ENCODE measurements at regions not wholly inside any gene's neighbourhood (a gene's known extent, or its start where the extent isn't known, plus 50 kb on each side); places are given as distances from the start of the nearest gene placed in this dataset.

GRCh38 chrX:69309074-69309792 lies 144.0 kb upstream of the PJA1 start (continued):
- TF ChIP-seq GZF1 (CRISPR knock-in tag; IDR thresholded peaks at IDR 0.05) (no peak), ZC3H4 (CRISPR knock-in tag; IDR thresholded peaks at IDR 0.05; ENCODE audit: borderline replicate concordance) (no peak), ZNF180 (CRISPR knock-in tag; IDR thresholded peaks at IDR 0.05; ENCODE audit: borderline replicate concordance, low read depth) (no peak), CENPBD1 (CRISPR knock-in tag; IDR thresholded peaks at IDR 0.05; ENCODE audit: borderline replicate concordance, low read depth) (no peak), ZNF274 (CRISPR knock-in tag; IDR thresholded peaks at IDR 0.05) (no peak), FOXA1 (IDR thresholded peaks at IDR 0.05) (no peak), FOXA1 (CRISPR knock-in tag; IDR thresholded peaks at IDR 0.05) (peak; percentile 39; the same call in 1 of the 2 replicates), NFIC (IDR thresholded peaks at IDR 0.05; ENCODE audit: low read length) (no peak)

GRCh38 chrX:69307756-69308155 lies 142.5 kb upstream of the PJA1 start:
- ChIA-PET CTCF (ENCODE audit: low intra/inter-chr PET ratio, low total read pairs) (no interaction called here), POLR2A (no interaction called here)
- H3K9me3 ChIP-seq (ENCODE audit: low read length) = no peaks in the 10 kb centered on the region
- H3K27ac ChIP-seq (ENCODE audit: extremely low read length, insufficient read depth, low read length) = no peak overlapping the region
- no peak overlapping the region for H3K9ac ChIP-seq (ENCODE audit: insufficient read depth, low read depth, low read length)
- no peaks in the 10 kb centered on the region for H3K79me2 ChIP-seq (ENCODE audit: insufficient read depth, low read length)
- no peak for TF ChIP-seq FOXO1 (CRISPR knock-in tag; IDR thresholded peaks at IDR 0.05)
- no peak for TF ChIP-seq ZNF367 (CRISPR knock-in tag; IDR thresholded peaks at IDR 0.05; ENCODE audit: borderline replicate concordance)
- no peak for TF ChIP-seq TAF1 (CRISPR knock-in tag; IDR thresholded peaks at IDR 0.05)
- no peaks in the 10 kb centered on the region for H4K20me1 ChIP-seq (ENCODE audit: insufficient read depth, low read length)
- in situ Hi-C loops (cut with HindIII; ENCODE audit: extremely low pct_ligation_motif_present, low pct_unique_long_range_greater_than_20kb) (no loop called here), intact Hi-C loops (cut with micrococcal nuclease; ENCODE audit: unreplicated experiment) (no loop called here)
- H3K27me3 ChIP-seq (ENCODE audit: control insufficient read depth in 1 of 2, insufficient read depth in 2 of 2, low read length in 2 of 2) = no peaks in the 10 kb centered on the region
- no peak for ATAC-seq
- H2AFZ ChIP-seq (ENCODE audit: low read length) = no peak overlapping the region
- WGBS (ENCODE audit: low lambda C conversion rate) = 27% methylated on average over 7 of the region's 10 CpGs
- no peak overlapping the region for H3K4me3 ChIP-seq (replicated peaks in 1 of 3; ENCODE audit: insufficient read depth in 1 of 3, low read depth in 2 of 3, low read length in 3 of 3)
- no TSS peak for BruUV-seq (replicated peaks)
- no peak for FAIRE-seq
- H3K4me2 ChIP-seq (ENCODE audit: low read depth, low read length) = no peak overlapping the region
- H3K4me1 ChIP-seq (ENCODE audit: insufficient read depth, low read length) = peaks cover 18% of the 10 kb centered on the region
- no peak for DNase-seq (ENCODE audit: low spot score)
- no peaks in the 10 kb centered on the region for H3K36me3 ChIP-seq (replicated peaks in 1 of 2; ENCODE audit: control insufficient read depth in 1 of 2, insufficient read depth in 2 of 2, low read length in 2 of 2)

Measured in HepG2 (cell line).